IPS-NIHi11 (cell line): ENCODE measurements at regions not wholly inside any gene's neighbourhood (a gene's known extent, or its start where the extent isn't known, plus 50 kb on each side); places are given as distances from the start of the nearest gene placed in this dataset.
"Not testable (repeated sequence)": the region's sequence is repeated elsewhere in the genome, so short reads cannot be mapped to it uniquely, and the experiment has no call there.

ENCODE experiments used
- DNase-seq: peaks from one replicate; pipeline ENCODE4 v3.0.0; 2012; ENCODE audit warnings: mixed read lengths, low spot score

DNA sequence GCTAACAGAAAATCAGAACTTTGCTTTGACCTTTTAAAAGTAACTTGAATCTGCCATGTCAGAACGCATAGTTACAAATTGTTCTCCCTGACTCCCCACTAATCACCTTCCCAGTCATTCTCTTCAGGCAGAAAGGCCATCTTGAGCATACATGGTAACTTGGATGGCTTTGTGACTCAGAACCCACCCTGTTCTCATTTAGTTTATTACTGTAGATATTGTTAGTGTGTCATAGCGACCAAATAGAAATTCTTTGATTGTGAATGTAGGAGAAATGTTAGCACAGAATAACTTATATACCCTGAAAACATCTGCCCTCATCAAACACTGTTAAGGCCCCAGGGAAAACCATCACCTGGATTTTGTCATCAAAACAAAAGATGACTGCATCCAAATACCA is 382.0 kb downstream of the MAGEB5 start:
- no peak for DNase-seq

DNA sequence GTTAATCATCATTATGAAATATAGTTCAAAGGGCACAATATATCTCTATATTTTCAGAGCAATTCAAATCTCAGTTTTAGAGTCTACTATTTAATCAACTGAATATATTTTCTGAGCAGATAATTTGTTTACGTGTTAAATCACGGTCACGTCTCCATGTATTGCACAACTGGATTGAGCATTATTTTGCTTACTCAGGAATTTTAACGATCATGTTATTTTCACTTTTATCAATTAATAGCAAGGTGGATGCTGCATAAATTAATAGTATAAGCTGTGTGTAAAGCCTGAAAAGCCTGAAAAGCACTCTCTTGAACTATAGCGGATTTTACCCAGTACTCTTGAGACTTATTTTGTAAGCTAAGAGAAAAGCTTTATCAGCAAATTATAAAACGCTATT is 374.9 kb downstream of the MAGEB5 start:
- DNase-seq, result no peak

DNA sequence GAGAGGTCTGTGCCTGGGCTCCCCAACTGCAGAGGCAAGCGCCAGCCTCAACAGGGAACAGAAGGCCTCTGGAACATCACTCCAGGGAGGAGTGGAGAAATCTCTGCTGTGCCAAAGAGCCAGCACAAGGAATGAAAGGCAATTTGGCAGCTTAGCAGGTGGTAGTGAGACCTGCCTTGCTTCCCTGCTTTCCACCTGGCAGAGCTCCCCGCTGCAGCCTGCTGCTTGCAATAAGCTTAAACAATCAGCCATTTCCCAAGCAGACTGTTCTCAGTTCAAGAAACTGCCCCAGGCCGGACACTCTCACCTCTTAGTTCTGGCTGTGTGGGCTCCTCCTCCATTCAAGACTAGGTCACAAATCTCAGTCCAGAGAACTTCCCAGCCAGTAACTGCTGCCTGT is 370.6 kb downstream of the MAGEB5 start:
- no peak for DNase-seq

DNA sequence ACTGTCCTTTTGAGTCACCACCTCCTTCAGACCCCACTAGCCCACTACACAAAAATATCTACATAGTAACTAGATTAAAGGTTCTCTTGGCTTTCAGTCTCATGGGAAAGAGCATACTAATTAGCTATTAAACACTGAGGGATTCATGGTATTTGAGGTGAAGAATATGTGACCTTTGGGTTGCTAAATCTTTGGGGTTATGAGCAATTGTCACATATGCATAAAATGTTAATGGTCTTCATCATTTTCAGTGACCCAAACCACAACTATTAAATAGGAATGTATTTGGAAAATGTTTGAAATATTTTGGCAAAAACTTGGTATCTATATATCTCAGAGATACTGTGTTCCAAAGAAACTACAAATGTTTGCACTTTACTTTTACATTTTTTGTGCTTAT is 365.1 kb downstream of the MAGEB5 start:
- DNase-seq, result no peak

DNA sequence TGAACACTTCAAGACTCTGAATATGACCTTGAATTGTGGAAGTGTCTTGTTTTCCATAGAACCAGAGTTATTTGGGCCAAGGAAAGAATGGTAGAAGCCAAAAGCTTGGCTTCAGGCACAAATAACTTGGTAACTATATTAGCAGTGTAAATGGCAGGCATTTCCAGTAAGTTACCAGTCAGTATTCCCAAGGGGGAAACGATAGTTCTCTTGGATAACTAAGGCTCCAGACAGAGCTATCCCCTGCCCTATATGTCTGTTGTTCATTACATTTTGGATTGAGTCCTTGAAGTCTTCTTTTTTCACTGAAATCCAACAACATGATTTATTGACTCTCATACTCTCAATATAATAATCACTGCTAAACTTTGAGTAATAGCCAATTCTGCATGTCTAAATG is 364.1 kb downstream of the MAGEB5 start:
- DNase-seq, result no peak

DNA sequence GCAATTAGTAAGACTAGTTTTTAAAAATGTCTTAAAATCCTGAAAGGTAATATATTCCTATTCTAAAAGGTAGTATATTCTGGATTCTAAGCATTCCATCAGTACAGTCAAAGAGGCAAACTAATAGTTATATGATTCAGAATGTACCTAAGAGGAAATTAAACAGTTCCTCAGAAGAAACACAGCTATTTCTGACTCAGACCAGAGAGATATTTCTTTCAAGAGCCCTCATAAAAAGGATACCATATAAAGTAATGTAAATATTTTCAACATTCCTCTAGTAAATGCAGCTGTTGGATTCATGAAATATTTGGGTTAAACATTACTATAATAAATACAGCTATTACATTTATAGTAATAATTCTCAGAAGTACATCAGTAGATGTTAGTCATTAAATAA is 358.3 kb downstream of the MAGEB5 start:
- DNase-seq, result no peak

DNA sequence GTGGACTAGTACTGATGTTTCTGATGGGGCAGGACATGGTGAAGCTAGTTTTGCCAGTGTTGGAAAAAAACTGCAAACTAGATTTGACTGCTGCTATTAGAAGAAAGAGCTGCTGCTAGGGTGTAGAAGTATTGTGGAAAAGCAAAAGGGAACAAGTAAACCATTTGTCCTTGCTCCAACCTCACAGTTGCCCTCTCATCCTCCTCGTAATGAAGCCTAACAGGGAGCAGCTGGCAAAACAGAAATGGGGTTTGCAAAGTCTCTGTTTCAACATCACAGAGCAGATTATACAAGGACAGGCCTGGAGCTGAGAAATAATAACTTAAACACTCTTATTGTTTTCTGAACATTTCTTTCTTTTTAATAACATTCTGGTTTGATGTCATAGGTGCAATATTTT is 346.2 kb downstream of the MAGEB5 start:
- DNase-seq, result no peak

DNA sequence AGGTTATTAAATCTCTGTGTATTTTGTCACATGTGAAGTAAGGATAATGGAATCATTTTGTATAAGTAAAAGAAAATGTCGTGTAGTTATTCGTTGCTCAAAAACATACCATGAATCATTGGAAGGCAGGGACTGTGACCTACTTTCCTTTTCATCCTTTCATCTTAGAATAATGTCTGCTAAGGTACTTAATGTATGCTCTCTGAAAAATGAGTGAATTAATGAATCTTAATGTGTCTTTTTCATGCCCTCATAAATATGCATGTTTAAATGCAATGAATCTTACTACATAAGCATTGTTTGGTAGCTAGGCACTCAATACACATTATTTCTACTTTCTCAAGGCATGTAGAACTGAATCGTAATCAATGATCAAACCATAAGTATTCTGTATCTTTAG is 343.9 kb downstream of the MAGEB5 start:
- DNase-seq, result no peak

DNA sequence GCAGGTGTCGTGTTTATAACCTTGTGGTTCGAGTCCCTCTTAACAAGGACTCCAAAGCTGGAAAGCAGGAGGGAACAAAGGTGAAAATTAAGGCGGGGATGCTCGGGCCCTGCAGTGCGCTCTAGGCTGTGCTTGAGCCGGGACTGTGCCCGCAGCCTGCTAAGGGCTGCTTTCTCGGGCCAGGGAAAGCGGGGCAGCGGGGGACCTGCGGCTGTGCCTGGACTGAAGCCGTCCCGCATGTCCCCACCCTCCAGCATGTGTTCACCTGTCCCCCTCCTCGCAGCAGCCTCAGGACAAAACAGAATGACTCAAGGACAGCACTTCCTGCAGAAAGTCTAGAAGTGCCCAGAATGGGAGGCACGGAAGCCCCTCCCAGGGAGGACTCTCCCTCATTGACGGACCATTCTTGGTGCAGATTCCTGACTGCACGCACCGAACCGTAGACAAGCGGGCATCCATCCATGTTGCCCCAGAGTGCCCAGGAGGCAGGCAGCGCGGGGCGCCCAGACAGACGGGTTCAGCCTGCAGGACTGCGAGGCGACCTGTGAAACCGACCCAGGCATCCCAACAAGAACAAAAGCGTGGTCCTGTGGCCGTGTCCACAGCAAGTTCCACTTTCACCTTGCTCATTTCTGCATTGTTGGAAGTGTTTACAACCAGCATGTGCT is 342.9 kb downstream of the MAGEB5 start:
- no peak for DNase-seq

DNA sequence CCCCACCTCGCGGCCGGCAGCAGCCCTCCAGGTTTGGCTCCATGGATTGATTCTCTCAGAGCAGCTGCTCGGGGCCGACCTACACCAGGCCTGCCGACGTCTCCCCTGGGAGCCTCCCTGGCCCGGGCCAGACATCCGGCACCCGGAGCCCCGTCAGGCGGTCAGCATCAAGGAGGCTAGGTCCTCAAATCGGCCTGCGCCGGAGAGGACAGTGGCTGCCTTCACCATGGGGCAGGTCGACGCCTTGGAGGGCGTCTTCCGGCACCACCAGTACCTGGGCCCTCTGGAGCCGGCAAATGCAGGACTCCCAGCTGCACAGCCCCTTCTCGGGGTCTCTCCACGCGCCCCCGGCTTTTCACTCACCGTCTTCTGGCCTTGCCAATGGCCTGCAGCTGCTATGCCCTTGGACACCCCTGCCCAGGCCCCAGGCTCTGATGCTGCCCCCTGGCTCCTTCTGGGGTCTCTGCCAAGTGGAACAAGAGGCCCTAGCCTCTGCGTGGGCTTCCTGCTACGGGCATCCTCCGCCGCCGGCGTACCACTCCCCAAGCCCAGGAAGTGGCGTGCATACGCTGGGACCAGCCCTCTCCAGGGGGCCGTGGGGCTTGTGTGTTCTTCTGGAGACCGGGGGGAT is 341.8 kb downstream of the MAGEB5 start:
- no peak for DNase-seq

DNA sequence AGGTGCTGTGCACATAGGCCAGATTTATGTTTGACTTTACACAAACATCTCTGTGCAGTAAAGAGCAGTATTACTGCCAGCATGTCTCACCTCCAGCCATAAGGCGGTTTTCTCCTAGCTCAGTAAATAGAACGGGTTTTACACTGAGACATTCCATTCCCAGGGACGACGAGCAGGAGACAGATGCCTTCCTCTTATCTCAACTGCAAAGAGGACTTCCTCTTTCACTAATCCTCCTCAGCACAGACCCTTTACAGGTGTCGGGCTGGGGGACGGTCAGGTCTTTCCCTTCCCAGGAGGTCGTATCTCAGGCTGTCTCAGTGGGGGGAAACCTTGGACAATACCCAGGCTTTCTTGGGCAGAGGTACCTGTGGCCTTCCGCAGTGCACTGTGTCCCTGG is 309.8 kb downstream of the MAGEB5 start:
- not testable (repeated sequence) for DNase-seq

DNA sequence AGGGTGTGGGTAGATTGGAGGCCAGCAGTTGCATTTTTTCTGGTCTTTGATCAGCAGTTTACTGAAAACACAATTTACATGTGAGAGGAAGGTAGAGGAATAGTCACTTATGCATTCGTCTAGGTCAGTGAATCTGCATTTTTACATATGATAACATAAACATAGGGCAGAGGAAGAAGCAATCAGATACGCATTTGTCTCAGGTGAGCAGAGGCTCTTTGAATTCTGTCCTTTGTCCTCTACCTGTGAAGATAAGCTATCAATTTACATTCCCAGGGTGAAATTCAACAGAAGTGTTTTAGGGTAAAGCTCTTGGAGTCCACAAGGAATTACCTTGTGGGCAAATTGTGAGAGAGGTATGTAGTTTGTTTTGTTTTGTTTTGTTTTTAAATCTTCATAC is 306.5 kb downstream of the MAGEB5 start:
- DNase-seq, result no peak

DNA sequence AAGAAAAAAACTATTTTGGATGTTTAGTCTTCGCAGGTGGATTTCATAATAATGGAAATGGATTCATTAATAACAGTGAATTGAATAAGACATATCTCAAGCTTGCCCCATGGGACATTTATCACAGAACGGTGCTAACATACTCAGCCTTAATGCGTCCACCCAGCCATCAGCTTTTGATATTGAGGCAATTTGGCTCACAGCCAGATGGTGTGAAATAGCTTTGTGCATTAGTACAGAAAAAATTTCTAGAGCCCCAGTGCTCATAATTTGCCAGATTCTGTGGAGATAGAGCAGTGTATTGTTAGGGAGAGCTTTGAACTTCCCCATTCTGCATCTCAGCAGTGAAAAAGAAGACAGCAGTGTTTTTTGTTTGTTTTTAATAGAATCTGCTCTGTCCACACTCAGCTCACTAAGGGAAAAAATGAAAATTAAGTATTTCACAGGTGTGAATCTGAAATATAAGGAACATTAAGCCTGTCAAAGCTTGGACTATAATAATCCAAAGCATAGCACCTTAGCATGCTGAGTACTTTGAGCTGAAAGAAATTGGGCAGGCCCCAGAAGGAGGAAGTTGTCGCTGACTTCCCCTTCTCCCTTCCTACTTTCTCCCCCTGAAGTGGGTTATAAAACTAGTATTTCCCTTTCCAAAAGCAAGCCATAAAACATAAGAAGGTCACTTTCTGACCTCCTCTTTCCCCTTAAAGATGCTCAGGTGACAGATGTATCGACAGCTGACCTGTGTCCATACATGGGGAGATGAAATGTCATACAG is 295.8 kb downstream of the MAGEB5 start:
- no peak for DNase-seq

DNA sequence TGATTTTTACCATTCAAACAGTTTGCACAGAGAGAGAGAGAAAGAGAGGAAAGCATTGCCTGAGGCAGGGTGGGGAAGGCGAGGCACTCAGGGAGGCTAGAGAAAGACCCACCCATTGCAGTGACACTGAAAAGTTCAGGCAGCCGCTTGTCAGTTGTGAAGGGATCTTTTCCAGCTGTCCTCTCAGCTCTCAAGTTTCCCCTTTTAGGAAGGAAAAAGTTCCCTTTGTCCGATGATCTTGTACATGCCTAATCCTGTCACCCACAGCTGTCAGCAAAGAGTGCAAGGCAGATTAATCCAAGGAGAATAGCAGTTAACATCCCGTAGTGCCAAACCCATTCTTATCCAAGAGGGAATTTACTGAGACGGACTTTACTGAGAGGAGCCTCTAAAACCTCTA is 255.0 kb downstream of the MAGEB5 start:
- no peak for DNase-seq

DNA sequence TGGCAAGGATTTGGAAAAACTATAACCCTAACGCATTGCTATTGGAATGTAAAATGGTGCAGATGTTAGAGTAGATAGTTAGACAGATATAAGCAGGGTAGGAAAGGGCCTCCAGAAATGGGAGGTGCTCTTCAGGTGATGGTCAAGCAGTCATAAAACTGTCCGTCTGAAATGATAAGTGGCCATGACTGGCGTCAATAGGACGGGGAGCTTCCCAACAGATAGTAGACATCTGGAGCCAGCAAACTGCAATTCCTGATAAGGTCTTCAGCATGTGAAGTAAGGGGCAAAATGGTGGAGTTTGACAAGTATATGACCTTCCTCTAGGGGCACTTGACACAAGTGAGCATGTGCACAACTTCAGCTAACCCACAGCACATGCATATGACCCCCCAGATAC is 250.4 kb downstream of the MAGEB5 start:
- DNase-seq, result no peak

DNA sequence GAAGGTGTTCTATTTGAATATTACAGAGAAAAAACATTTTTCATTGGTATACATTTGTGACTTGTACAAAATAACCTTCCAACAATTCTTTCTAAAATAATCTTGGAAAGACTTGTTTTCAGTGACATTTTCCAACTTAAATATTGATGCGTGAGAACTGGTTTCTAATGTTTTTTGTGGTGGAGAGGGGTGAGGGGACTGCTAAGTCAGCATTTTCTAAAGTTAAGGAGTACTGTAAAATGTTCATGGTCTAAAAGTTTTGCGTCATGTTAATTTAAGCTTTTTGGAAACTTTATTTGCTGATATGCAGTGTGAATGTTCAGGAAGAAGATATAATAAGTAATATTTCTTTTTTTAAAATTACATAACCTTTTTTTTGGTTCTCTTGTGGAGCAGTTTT is 229.3 kb downstream of the MAGEB5 start:
- no peak for DNase-seq

DNA sequence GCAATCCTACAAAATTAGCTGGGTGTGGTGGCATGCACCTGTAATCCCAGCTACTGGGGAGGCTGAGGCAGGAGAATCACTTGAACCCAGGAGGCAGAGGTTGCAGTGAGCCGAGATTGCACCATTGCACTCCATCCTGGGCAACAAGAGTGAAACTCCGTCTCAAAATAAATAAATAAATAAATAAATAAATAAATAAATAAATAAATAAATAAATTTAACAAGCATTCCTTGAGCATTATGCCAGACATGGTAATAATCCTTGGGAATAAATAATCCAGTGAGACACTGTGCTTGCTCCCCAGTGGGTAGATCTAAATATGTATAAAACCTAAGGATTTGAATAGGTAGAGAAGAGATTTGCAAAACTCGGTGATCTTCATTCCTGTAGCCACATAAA is 228.4 kb downstream of the MAGEB5 start:
- DNase-seq, result not testable (repeated sequence)

DNA sequence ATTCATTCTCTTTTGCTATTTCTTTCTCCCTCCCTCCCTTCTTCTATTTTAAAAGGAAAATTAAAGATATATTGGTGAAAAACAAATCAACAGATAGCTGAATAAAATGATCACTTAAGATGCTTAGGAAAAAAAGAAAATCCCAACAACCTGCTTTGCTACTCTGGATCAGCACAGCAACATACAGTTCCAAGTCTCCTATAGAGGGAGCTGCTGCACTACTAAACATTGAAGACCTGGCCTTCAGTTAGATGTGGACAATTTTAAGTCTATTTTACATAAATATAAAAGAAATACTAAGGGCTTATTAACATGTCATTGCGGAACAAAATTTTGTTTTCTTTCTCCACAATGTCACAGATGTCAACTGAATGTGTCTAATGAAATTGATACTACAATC is 226.4 kb downstream of the MAGEB5 start:
- DNase-seq, result peak; percentile 6

DNA sequence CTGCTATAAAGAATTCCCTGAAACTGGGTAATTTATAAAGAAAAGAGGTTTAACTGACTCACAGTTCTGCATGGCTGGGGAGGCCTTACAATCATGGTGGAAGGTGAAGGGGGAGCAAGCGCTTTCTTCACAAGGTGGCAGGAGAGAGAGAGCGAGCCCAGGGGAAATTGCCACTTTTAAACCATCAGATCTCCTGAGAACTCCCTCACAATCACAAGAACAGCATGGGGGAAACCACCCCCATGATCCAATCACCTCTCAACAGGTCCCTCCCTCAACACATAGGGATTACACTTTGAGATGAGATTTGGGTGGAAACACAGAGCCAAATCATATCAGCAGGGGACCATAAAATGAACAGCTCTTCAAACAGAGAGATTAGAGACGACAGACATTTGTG is 198.6 kb downstream of the MAGEB5 start:
- DNase-seq, result no peak

DNA sequence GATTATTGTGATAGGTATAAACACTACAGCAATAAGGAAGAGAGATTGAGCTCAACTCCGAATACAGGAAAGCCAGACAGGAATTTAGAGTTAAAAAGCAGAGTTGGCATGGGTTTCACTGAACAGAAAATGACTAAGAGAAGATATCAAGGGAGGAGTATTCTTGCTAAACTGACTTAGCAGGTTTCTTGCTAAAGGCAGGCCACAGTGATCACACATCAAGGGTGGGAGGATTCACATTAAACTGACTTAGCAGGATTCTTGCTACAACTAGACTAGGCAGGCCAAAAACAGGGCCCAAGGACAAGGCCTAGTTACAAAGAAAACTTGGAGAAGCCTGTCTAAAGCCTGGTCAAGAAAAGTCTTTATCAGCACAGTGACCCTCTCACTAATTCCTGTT is 195.1 kb downstream of the MAGEB5 start:
- no peak for DNase-seq

DNA sequence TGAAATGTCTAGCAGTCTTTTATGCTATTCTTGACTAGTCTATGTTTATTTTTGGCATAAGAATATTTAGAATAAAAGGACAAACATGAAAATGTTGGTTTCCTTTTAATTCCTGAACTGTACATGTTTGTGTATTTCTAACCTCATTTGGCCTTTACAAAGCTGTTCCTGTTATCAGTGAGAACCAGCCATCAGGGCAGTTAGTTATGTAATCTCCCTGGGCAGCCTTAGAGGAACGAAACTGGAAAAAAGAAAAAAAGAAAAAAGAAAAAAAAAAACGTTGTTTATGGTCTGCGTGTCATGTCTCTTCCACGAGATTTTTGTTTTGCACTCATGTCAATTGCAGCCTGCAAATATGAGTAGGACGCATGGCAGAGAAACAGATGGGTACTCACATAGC is 193.7 kb downstream of the MAGEB5 start:
- no peak for DNase-seq

DNA sequence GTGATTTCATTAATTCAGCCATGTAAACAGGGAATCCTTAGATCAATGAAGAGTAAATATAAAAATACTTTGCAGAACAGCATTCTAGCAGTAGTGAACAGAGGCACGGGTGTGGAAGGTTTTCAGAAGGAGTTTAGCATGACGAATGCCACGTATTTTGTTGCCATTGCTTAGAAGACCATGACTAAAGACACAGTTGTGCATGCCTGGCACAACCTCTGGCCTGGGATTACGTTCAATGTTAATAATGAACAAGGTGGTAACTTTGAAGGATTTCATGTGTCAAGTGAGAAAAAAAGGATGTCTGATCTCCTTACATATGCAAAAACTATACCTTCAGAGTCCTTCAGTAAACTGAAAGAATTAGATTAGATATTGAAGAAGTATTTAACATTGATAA is 171.9 kb downstream of the MAGEB5 start:
- no peak for DNase-seq

DNA sequence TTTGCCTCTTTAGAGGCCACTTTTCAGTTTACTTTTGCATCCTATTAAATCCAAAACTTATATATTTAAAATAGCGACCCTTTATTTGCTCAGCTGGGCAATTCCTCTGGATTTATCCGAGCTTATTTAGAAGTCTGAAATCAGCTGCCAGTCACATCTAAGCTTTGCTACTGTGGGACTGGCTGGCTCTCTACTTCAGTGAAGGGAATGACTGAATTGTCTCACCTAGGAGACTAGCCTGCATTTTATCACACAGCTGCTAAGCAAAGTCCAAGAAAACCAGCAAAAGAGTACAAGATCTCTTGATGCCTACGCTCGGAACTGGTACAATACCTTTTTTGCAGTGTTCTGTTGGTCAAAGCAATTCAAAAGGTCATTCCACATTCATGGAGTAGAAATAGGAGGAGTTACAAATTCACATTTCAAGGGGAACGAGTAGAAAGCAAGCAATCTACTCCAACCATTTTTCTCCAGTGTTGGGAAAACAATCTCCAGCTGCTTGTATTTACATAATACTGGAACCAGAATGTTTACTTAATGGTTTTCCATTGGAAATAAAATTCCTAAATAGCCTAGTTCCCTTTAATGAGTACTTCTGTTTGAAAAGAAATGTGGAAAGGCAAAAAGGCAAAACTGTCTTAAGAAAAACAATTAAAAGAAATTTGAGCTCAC is 160.2 kb downstream of the MAGEB5 start:
- DNase-seq, result no peak
